ENCODE measurements at regions not wholly inside any gene's neighbourhood (a gene's known extent, or its start where the extent isn't known, plus 50 kb on each side); places are given as distances from the start of the nearest gene placed in this dataset.

GRCh38 chr4:112882286-112882685 lies 167.2 kb upstream of the ANK2 start:
- no peak for TF ChIP-seq CTCF (IDR thresholded peaks at IDR 0.05; ENCODE audit: low read depth, low read length)
- Histone ChIP-seq H3K9me3 (ENCODE audit: low read depth) (no peaks in the 10 kb centered on the region), H3K4me3 (no peak overlapping the region), H3K36me3 (no peaks in the 10 kb centered on the region), H3K4me1 (ENCODE audit: low read depth) (no peaks in the 10 kb centered on the region), H3K27me3 (no peaks in the 10 kb centered on the region), H3K27ac (no peak overlapping the region)
- no peak for DNase-seq (ENCODE audit: low read depth in 1 of 2, low spot score in 1 of 2)

GRCh38 chr4:112884406-112884805 lies 165.0 kb upstream of the ANK2 start:
- DNase-seq (ENCODE audit: low read depth in 1 of 2, low spot score in 1 of 2), result no peak
- Histone ChIP-seq H3K36me3 (no peaks in the 10 kb centered on the region), H3K4me3 (no peak overlapping the region), H3K27ac (no peak overlapping the region), H3K4me1 (ENCODE audit: low read depth) (no peaks in the 10 kb centered on the region), H3K27me3 (no peaks in the 10 kb centered on the region), H3K9me3 (ENCODE audit: low read depth) (no peaks in the 10 kb centered on the region)
- TF ChIP-seq CTCF (IDR thresholded peaks at IDR 0.05; ENCODE audit: low read depth, low read length), result no peak

DNA sequence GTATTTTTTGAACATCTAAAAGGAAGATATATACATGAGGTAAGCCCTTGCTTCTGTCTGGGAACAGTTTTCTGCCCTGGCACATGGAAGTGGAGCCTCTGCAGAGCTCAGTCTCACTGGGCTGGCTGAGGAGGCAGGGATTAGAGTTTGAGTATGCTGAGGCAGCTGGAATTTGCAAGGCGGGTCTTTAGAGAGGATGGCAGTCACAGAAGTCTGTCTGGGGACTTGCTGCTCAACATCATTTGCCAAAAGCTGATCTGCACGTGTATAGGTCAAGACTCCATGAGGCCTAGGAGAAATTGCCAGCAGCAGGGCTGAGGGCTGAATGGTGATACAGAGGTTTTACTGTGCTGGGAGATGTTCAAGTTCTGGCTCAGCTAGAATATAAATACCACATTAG lies 163.6 kb upstream of the ANK2 start:
- no peak for TF ChIP-seq CTCF (IDR thresholded peaks at IDR 0.05; ENCODE audit: low read depth, low read length)
- no peak for DNase-seq (ENCODE audit: low read depth in 1 of 2, low spot score in 1 of 2)
- H3K9me3 ChIP-seq (ENCODE audit: low read depth), result no peaks in the 10 kb centered on the region
- H3K4me1 ChIP-seq (ENCODE audit: low read depth), result no peaks in the 10 kb centered on the region
- H3K27me3 ChIP-seq, result no peaks in the 10 kb centered on the region
- no peak overlapping the region for H3K4me3 ChIP-seq
- H3K27ac ChIP-seq, result no peak overlapping the region
- H3K36me3 ChIP-seq, result no peaks in the 10 kb centered on the region

DNA sequence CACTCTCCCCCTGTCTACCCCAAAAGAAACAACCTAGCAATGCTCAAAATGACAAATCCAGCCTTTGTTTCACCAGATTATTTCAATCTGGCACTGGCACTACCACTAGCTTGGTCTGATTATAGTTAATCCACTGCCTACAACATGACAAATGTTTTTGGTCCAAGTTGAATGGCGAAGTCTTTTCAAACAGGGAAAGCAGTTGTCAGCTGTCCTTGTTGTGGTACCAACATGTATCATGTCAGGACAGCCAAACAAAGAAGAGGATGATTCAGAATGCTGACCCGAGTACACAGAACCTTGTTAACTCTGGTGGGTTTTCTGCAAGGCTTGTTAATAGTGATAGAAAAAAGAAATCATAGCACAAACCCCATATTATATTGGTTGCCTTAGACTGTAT lies 160.8 kb upstream of the ANK2 start:
- Histone ChIP-seq H3K27me3 (no peaks in the 10 kb centered on the region), H3K4me1 (ENCODE audit: low read depth) (no peaks in the 10 kb centered on the region), H3K27ac (no peak overlapping the region), H3K9me3 (ENCODE audit: low read depth) (no peaks in the 10 kb centered on the region), H3K4me3 (no peak overlapping the region), H3K36me3 (no peaks in the 10 kb centered on the region)
- DNase-seq (ENCODE audit: low read depth in 1 of 2, low spot score in 1 of 2), result no peak
- TF ChIP-seq CTCF (IDR thresholded peaks at IDR 0.05; ENCODE audit: low read depth, low read length), result no peak

DNA sequence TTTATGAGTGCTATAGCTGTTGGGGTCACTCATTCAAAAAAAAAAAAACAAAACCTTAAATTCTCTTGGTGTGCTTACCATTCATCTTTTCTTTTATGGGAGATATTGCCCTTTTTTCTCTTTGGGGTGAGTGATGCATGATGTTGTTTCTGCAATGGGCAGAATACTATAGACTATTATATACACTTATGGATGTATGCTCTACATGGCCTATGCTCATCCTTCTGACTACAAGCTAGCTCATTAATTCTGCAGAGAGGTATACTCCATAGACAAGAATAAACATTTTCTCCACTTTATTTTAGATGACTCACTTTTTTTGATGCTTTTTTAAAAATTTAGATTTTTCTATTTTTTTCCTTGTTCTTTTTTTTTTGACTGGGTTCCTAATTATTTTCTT lies 160.3 kb upstream of the ANK2 start:
- H3K4me3 ChIP-seq, result no peak overlapping the region
- no peak overlapping the region for H3K27ac ChIP-seq
- no peak for TF ChIP-seq CTCF (IDR thresholded peaks at IDR 0.05; ENCODE audit: low read depth, low read length)
- H3K36me3 ChIP-seq, result no peaks in the 10 kb centered on the region
- no peaks in the 10 kb centered on the region for H3K27me3 ChIP-seq
- DNase-seq (ENCODE audit: low read depth in 1 of 2, low spot score in 1 of 2), result no peak
- no peaks in the 10 kb centered on the region for H3K9me3 ChIP-seq (ENCODE audit: low read depth)
- no peaks in the 10 kb centered on the region for H3K4me1 ChIP-seq (ENCODE audit: low read depth)

All from cardiac muscle cell (in vitro differentiated cells and primary cell).